NOMO-1 treated with dmso at 0.1 percent for 144 hours (cell line): ENCODE measurements at regions not wholly inside any gene's neighbourhood (a gene's known extent, or its start where the extent isn't known, plus 50 kb on each side); places are given as distances from the start of the nearest gene placed in this dataset.

Source experiments
- DNase-seq: peaks from one replicate; lab custom pipeline; 2025; ENCODE audit not compliant: unreplicated experiment; lab: John Stamatoyannopoulos, UW

DNA sequence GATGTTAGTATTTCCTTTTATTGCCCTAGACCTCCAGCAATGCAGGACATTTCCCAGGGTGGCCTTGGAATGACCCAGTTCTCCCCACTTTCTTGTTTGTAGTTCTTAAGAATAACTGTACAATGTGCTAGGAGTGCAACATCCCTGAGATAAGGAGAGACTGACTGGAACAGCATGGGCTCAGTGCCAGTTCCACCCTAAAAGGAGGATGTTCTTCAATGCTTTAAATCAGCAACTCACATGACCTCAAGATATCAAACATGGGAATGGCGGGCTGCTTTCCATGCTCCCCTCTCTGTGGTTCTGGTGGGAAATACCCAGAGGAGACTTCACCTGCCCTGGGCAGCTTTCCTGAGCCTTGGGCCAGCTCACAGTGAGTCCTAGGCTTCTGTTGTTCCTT is 766.9 kb upstream of the FBXO33 start:
- no peak for DNase-seq

DNA sequence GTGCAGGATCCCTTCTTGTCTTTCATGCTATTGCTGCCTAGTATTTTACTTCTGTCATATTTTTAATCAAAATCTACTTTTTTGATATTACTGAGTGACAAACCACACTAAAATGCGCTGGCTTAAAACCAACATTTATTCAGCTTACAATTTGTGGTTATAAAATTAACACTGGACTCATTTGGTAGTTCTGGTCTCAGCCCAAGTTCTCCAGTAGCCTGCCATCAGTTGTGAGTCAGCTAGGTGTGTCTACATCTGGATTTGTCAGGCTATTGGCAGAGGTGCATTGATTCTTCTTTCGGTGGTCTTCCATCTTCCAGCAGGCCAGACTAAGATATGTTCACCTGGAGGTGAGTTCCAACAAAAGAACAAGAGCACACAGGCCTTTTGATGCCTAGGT is 765.1 kb upstream of the FBXO33 start:
- DNase-seq, result no peak

GRCh38 chr14:40188006-40188405 is 755.8 kb upstream of the FBXO33 start:
- DNase-seq, result no peak

GRCh38 chr14:40164083-40164482 is 731.9 kb upstream of the FBXO33 start:
- no peak for DNase-seq

DNA sequence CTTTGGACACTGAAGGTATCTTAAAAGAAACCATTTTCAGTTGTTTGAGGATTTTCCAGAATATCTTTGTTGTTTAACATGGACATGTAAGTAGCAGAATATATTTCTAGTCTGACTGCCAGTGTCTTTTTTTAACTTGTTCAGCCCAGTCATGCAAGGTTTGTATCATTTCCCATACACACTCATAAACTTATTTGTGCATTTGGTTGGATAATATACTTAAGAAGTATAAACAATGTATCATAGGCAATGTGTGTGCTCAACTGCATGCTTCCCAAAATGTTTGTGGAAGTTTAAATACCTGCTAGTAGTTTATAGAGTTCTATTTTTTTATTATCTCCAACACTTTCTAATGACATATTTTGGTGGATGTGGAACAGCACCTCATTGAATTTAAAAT is 707.4 kb upstream of the FBXO33 start:
- DNase-seq, result no peak

- no peak for DNase-seq
These were observed 701.2 kb upstream of the FBXO33 start for GRCh38 chr14:40133463-40133862.

DNA sequence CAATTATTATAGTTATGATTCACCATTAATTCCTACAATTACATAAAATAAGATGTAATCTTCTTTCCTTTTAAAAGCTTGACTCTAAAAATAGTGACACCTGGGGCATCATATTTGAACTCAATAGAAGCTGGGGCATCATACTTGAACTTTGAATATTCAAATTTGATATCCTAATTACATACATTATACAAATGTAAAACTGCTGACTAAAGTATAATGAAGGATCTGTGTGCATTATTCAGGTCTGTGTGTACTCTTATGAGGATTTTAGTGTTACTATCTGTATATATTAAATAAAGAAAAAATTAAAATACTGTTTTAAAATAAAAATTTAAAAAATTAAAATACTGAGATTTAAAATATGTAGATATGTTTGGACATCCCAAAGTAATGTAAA is 696.9 kb upstream of the FBXO33 start:
- DNase-seq, result no peak

DNA sequence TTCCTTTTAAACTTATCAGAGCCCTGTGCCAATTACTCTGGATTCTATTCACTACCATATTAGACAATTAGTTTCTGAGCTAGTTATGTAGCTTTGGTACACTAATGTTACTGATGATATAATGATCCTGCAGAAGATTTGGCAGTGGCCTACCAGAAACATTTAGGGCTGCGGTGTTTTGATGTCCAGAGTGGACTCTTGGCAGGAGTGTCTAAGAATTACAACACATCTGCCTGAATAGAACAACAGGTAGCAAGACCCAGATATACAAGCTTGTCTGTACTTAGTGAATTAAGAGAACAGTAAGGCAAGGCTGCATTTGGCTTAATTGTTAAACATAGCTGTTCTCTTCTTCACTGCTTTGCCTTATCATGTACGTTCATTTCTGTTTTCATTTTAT is 691.6 kb upstream of the FBXO33 start:
- no peak for DNase-seq

DNA sequence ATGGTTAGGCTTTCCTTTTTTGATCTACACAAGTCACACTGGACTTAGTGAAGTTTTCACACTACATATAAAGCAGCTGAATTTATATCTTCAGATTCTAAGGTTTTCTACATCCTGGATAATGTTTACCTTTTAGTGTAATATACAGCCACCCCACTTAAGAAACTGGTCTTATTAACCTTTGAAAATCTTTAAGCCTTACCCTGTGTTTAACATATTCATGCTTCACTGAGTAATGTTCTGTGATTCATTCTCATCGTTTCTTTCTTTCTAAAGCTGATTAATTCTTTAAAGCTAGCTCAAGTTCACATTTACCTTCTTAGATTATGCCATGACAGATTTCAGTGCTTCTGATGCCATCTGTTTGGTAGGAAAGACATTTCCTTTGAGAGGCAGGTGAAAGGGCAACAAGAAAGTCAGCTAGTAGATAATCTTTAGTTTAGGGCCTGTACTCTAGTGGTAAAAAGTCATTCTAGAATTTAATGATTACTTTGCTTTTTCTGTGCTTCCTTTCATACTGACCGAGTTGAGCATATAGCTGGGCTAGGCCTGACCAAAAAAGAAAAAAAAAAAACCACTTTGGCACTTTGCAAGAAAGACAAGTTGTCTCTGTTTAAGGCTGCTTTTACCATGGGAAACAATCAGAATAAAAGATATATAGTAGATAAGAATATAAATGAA is 690.9 kb upstream of the FBXO33 start:
- DNase-seq, result no peak

- no peak for DNase-seq
These were observed 687.5 kb upstream of the FBXO33 start for GRCh38 chr14:40119765-40120164.

GRCh38 chr14:40119321-40119720 is 687.1 kb upstream of the FBXO33 start:
- DNase-seq, result no peak

DNA sequence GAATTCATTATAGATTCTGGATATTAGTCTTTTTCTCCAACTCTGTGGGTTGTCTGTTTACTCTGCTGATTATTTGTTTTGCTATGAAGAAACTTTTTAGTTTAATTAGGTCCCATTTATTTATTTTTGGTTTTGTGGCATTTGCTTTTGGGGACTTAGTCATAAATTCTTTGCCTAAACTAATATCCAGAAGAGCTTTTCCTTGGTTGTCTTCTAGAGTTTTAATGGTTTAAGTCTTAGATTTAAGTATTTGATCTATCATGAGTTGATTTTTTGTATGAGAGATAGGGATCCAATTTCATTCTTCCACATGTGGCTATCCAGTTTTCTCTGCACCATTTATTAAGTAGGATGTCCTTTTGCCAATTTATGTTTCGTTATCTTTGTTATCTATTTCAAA is 683.4 kb upstream of the FBXO33 start:
- DNase-seq, result no peak

DNA sequence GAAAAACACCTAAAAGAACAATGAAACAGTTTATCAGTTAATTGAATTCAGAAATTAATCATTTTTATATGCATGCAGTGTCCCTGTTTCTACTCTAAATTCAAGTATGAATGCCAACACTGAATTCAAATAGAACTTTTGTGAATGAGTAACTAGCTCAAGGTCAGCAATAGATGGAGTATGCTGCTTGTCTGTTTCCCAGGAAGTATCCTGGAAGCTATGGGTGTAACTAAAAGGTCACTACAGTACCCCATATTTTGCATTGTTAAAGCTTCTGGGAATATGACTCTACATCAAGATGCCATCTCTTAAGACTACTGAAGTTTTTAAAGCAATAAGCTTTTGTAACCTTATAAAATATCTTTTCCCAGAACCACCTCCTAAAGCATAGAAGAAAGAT is 681.4 kb upstream of the FBXO33 start:
- no peak for DNase-seq

DNA sequence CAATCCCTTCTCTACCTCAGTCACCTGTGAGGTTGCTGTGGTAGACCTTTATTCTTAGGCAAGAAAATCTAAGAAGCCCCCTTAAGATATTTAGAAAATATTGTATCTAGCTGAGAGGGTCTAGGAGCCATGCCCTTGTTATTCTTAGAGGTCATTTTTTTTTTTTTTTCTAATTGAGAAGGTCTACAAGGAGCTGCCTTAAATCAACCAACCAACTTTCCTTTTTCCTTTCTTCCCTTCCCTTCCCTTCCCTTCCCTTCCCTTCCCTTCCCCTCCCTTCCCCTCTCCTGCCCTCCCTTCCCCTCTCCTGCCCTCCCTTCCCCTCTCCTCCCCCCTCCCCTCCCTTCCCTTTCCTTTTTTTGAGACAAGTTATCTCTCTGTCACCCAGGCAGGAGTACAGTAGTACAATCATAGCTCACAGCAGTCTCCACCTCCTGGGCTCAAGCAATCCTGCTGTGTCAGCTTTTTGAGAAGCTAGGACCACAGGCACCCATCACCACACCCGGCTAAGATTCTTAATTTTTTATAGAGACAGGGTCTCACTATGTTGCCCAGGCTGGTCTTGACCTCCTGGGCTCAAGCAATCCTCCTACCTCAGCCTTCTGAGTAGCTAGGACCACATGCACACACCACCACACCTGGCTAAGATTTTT is 668.4 kb upstream of the FBXO33 start:
- no peak for DNase-seq

GRCh38 chr14:40099316-40099715 is 667.1 kb upstream of the FBXO33 start:
- DNase-seq, result no peak

DNA sequence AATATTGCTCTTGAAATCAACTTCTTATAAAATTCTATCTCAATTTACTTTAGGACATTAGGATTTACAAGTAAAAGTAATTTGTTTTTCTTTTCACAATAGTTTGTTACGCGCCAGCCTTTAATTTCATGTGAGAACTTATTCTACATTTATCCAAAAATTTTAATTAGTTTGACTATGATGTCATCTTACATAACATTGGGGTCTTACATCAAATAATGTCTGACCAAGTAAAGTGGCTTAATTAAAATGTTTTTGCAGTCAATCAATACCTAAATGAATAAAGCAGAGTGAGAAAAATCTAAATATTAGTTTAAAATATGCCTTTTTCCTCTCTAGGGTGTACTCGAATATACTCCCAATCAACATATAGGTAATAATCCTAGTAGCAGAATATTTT is 666.2 kb upstream of the FBXO33 start:
- DNase-seq, result no peak

DNA sequence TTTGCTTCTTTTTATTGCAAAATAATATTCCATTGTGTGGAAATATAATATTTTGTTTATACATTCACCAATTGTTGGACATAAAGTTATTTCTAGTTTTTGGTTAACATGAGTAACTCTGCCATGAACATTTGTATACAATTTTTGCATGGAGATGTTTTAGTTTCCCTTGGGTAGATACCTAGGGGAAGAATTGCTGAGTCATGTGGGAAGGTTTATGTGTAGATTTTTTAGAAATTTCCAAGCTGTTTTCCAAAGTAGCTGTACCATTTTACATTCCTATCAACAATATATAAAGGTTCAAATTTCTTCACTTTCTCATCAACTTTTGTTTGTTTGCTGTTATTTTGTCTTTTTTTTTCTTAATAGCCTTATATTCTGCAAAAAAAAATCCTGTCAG is 664.7 kb upstream of the FBXO33 start:
- DNase-seq, result no peak

DNA sequence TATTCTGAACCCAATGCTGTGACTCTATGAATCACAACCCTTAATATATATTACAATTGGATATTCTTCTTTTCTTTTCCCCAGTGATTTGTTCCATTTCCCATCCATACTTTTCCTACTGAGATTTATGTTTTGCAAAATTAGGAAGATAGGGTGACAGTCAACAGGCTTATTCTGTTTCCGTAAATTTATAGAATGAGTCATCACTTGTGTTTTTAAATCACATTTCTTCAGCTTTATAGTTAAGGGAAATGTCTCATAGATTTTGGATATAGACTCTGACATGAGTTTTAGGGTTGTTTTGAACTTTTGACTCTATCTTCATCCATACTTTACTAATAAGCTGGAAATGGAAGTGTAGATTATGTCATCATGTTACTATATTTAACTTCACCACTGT is 661.6 kb upstream of the FBXO33 start:
- DNase-seq, result no peak

- no peak for DNase-seq
These were observed 641.9 kb upstream of the FBXO33 start for GRCh38 chr14:40074169-40074568.

GRCh38 chr14:40072175-40072574 is 639.9 kb upstream of the FBXO33 start:
- no peak for DNase-seq

DNA sequence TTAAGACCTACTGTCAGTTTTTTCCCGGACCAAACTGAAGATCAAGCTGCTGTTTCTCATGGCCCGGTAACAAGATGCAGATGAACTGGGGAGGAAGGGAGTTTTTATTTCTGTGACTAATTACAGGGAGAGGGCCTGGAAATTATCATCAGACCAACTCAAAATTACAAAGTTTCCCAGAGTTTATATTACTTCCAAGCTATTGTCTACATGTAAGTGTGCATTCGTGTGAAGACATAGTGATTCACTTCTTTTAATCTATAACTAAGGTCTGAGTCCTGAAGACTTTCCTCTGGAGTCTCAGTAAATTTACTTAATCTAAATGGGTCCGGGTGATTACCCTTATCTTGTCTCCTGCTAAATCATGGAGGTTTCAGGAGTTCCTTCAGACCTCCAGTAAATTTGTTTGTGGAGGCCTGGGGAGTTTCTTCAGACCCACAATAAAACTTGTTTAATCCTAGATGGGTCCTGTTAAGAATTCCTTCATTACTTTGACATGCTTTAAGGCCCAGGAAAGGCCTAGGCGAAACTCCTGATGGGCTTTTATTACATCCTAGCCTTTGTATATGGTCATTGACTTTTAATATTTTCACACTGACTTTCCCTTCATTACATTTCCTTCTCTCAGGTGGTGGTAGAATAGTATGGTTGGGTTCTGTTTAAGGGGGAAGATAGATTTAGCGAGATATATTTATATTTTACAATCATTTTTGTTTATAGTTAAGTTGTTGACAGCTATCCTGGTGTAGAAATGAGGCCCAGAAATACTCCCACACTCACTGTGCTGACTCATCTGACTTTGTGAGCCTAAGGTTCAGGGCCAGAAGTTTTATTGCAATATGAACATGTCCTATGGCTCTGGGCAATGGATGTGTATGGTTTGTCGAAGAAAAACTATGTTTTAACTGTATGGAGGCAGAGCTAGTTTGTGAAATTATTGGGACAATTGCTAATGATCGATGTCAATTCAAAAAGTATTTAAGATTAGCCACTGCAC is 627.0 kb upstream of the FBXO33 start:
- no peak for DNase-seq

DNA sequence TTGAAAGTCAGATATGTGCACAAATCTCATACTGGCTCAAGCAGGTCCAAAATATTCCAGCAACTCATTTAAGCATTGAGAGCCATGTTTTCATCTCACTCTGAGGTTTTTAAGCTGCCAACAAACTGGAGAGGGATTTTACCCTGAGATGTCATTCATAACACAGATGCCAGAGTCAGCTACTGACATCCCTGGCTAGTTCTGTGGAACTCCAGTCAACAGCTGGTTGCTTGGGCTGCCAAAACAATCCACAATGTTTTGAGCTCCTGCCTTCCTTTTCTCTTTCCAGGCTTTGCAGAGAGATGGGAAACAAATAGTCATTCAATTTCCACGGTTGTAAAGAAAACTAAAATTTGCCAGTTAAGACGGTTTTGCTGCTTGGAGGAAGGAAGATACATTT is 621.2 kb upstream of the FBXO33 start:
- no peak for DNase-seq
